Stimulated activated CD4-positive, alpha-beta T cell treated with anti-CD3 and anti-CD28 coated beads, Interleukin-12 subunit alpha, Interleukin-12 subunit beta, amount 100 ng/mL, for 48 hours (primary cell): ENCODE measurements at regions not wholly inside any gene's neighbourhood (a gene's known extent, or its start where the extent isn't known, plus 50 kb on each side); places are given as distances from the start of the nearest gene placed in this dataset.

Source experiments
- DNase-seq, 3 donors: peaks; one replicate each; pipeline ENCODE4 v3.0.0-alpha.2; 2020; ENCODE audit warnings: low read depth in 2 of 3, low spot score in 1 of 3

DNA sequence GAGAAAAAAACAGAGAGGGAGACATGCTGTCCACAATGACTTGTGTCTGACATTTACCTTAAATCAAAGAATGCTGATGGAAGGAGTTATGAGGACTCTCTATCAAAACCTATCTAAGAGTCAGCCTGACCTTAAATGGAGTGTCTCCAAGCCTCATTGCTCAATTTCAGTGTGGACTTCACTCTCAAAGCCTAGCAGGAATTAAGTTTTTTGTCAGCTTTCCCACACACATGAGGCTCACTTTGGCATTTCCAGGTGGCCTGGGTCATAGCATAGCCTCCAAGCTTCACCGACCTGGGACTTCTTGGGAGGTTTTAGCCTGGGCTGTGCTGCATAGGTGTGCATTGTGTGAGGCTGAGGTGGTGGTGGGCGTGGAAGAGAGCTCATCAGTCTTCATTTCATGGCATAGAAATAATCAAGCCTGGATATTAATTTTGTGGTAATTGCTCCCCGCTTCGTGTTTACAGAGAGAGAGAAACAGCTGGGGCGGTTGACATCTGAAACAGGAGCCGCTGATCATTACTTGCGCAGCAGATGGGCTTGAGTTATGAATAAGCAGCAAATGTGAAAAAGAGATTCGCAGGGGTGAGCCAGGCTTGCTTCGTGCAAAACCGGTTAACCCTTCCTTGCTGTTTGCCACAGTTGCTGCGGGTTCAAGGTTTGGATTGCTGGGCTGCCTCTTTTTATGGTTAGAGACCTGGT, 647.8 kb downstream of the INHBA start:
- no peak for DNase-seq

DNA sequence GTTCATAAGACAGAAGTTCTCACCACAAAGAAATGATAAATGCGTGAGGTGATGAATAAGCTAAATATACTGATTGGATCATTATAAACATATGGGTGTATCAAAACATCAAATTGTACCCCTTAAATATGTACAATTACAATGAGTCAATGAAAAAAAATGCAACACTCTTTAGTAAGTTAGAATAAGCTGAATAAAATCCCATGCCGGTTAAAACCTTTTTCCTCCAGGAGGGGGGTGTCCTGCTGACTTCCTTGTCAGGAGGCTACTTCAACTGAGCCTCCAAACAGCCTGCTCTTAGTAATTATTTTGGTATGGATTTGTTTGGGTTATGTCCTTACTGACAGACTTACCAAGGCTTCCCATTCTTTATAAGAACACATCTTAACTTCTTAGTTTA, 649.1 kb downstream of the INHBA start:
- no peak for DNase-seq

DNA sequence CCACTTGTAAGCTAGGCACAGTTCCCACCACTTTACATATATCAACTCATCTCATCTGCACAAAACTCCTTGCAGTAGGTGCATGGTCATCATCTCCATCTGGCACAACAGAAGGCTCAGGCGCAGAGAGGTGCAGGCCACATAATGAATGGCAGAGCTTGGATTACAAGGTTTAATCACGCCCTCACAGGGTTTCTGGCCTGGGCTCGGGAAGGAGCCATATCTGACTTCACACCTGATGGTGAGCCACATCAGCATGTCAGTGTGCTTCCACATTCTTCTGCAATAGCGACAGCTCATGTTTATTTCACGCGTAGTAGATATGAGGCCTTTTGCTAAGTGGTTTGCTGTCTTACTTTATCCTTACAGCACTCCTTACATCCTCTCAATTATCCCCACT, 650.2 kb downstream of the INHBA start:
- DNase-seq = no peak

DNA sequence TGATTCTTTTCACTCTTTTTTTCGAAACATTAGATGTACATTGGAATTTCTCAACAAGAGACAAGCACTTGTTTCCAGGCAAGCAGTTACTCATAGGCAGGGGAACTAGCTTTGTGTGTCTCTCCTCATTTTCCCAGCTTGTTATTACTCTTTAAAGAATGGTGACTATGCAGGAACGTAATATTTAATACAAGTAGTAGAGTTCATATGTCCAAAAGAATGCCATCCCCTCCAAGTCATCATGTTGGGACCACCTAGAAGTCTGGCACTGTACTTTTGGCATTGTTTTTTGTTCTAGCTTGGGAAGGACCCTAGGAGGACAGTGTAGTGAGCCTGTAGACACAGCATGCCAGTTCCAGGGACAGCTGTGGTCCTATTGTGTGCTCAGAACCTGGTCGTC, 650.7 kb downstream of the INHBA start:
- no peak for DNase-seq

DNA sequence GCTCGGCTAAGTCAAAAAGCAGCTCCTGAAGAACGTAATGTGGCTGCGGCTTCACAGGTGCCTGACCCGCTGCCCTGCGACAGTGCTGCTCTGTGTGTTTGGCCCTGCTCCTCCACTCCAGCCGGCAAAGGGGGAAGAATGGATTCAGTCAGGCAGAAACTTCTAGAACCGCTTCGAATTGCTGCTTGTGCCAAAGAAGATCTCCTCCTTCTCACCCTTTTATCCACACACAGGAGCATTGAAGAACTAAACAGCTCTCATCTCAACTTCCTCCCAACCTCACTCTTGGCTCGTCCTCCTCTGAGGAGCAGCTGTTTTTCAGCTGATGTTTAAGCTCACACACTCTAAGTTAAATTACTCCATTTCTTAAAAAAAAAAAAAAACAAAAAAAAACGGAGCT, 651.4 kb downstream of the INHBA start:
- no peak for DNase-seq

DNA sequence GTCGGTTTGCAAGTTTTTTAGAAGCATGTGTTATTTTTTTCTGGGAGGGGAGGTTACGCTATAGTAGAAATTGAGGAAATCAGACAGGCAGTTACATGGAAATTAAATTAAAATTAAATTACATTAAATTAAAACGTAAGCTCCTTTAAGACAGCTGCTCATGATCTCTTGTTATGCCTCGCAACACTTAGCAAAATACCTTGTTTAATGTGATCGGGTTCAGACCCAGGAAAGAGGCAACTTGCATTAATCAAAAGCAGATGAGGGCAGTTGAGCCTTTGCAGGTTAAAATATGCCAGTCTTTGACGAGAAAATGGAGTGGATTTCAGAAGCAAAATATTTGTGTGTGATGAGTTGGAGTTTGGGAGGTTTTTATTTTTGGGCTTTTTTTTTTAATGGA, 651.8 kb downstream of the INHBA start:
- DNase-seq = no peak

DNA sequence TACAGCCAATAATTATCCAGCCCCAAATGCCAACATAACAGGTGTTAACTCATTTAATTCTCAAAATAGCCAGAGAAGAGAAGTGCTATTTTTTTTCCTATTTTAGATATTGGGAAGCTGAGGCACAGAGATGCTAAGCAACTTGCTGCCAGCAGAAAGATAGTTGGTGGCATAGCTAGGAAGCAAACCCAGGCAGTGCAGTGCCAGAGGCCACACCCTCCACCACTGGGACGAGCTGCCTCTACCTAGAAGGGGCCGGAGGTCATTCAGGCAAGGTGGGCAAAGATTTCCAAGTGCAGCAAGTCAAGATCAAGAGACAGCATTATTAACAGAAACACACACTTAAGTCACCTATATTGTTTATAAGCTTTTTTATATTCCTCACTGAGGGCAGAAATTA, 654.1 kb downstream of the INHBA start:
- DNase-seq = no peak

DNA sequence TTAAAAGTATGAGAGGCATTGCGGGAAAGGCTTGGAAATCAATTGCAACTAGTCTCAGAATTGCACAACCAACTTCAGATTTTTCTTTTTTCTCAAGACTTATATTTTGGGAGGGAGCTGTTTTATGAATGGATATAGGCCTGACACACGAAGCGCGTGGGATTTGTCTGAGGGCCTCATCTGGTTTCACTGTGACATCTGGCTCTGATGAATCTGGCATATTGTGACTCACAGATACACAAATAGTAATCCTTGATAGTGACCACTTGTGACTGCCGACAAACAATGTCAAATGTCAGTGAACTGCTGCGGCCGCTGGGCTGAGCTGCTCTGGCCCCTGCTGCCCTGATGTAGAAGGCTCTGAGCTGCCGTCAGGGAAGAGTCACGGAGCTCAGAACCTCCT, 655.1 kb downstream of the INHBA start:
- DNase-seq = no peak

DNA sequence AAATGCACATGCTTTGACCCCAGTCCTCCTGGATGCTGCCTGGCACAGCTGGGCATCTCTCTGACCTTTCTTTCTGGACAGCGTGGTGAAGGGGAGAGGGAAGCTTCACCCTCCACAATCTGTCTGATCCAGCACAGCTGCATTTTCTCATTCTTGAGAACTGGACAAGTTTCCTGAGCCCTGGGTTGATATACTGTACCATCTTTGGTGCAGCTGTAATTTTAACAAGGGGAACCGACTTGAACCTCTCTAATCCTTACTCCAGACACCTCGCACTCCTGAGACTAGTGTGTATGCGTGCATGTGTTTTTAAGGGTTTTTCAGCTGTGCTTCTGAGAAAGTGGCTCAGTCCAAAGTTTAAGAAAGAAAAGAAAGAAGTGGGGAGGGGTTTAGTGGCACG, 655.7 kb downstream of the INHBA start:
- no peak for DNase-seq

DNA sequence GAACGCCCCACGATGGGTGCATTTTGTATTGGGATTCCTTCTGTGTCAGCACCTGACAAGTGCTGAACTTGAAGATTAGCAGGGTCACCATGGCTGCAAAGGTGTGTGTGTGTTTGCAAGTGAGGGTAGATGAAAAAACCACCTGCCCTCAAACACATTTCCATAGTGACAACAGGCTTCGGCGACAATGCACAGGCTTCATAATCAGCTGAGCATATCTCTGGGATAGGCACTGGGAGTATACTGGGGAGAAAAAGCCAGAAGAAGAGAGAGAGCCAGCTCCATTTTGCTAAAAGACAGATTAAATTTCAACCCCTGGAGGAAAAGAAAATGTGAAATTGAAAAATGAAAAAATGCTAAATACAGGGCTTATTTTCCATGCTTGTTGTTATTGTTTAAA, 656.1 kb downstream of the INHBA start:
- no peak for DNase-seq

DNA sequence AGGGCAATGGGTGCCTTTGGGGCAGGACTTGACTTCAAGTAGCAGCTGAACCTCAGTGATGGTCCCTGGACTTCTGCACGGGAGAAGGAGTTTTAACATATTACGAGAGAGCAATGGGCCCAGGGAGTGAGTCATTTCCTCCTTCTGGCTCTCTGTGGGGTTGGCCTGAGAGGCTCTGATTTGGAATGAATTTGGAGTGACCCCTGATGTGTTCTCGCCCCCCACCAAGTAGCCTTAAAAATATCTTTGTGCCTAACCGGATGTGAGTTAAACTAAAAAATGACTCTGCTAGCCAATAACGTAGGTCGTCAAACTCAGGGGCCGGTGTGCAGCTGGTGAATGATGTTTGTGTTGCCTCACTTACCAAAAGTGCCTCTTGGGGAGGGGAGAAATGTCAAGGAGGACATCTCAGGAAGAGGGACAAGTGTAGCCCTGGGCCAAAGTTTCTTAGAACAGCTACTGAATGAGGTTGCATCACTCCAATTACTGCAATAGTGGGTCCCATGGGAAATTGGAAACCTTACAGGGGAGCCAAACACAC, 656.6 kb downstream of the INHBA start:
- no peak for DNase-seq

DNA sequence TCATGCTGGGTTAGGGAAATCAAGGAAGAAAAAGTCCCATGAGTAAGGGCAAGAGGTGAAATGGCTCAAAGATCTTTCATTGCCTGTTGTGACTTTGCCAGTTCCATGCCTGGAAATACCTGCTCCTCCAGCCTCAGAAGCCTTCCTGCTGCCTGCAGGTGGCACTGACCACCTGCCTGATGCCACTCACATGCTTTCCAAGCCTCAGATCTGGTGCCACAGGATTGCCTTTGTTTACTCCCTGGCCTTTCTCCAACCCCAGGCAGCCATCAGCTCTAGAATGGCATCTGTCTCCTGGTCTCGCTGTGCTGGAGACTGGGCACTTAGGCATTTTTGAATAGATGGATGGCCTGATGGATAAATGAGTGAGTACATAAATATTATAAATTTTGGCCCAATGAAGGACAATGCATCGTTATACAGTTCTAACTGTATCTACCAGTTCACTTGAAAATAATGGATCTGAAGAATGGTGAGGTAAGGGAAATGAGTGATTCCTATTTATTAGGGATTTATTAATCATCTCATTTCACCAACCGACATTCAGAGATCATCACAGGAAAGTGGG, 657.2 kb downstream of the INHBA start:
- DNase-seq = no peak

DNA sequence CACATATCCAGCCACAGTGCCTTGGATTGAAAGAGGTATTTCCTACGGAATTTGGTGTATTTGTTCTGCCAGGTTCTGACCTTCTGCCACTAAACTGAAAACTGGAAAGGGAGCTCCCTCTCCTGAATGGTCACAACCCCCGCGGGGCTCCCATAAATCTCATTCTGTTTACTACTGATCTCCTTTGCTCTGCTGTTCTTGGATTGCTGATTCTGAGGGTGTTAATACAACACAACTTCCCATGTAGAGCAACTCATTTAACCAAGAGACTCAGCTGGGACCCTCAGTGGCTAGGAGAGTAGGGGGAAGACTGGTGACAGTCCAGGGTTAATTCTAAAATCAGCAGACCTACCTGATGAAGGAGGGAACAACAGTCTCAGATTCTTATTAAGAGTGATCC, 662.9 kb downstream of the INHBA start:
- no peak for DNase-seq

DNA sequence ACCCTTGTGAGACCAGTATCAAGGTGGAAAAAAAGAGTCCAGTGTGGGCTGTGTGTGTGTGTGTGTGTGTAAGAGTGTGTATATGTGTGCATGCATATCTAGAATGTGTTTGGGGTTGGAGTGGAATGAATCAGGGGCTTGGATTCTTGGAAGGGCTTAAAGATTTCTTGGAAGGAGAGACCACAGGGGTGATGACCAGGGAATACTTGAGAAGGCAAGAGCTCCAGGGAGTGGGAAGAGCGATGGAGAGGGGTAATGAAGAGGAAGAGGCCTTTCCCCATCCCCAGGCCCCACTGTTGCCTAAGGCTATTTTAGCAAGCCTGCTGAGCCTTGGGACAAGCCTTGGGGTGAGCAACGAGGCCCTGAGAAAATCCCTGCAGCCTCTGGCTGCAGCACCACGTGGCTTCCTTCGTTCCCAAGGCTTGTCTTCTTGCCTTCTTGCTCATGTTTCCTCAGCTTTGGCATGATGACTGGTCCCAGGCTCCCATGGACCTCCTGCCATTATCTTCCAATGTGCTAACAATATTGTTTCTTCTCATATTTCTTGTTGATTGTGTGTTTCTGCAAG, 663.4 kb downstream of the INHBA start:
- DNase-seq = no peak

DNA sequence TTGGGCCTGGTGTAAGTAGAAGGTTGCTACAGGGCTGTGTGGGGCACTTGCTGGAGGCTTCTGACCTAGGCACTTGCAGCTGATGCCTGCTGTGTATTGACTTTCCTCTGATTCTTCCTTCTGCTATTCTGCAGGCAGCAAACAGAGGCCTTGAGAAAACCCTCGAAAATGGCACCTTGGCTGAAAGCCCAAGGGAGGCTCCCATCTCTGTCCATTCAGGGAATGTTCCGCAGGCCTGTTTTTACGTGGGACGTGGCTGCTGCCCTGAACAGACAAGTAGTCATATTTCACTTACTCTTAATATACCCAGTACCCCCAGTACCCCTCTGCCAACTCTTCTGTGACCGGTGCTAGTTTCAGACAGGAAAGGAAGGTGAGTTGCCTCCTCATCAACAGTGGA, 664.7 kb downstream of the INHBA start:
- no peak for DNase-seq

DNA sequence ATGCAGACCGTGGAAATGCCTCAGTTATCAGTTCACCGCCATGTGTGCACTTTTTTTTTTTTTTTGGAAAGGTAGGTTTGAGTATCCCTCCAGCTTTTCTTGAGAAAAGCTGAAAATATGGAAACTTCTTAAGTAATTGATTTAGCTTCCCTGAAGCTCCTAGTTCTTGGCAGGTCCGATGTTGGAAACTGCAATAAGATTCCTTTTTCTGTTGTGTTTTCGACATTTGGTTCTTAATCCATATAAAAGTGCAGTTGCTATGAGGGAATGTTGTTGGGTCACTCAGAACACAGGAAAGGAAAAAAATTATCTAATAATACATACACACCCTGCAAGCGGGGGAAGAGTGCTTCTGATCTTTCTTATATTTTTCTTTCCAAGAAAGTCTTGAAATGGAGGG, 665.2 kb downstream of the INHBA start:
- DNase-seq = no peak

DNA sequence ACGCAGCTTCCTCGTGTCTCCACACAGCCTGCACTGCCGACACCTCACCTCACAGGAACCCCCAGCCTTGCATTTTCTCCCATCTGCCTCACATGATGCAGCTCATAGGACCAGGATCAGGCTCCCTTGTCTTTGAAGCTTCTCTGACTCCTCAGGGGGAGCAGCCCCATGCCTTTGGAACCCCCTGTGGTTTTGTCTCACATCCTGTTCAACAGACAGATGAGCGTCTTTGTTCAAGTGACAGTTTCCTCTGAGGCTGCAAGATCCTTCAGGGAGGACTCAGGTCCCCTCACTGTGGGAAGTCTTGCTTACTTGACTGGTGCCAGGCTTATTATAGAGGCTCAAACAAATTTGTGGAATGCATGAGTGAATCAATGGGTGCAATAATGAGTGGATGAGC, 667.1 kb downstream of the INHBA start:
- DNase-seq = no peak

DNA sequence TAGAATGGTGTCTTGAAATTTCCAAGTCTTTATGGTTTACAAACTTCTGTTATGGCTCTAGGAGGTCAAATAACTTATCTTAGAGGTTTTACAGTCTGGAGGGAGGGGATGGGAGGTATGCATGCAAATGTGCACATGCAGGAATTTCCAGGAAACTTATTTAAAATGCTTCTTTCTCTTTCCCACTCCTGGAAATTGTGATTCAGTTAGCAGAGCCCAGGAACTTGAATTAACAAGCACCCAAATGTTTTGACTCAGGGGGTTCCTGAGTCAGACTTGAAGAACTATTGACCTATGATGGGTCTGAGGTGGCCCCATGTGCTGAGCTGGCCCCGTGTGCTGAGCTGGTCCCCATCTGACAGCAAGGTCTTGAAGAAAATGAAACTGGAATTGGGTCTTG, 669.4 kb downstream of the INHBA start:
- no peak for DNase-seq

DNA sequence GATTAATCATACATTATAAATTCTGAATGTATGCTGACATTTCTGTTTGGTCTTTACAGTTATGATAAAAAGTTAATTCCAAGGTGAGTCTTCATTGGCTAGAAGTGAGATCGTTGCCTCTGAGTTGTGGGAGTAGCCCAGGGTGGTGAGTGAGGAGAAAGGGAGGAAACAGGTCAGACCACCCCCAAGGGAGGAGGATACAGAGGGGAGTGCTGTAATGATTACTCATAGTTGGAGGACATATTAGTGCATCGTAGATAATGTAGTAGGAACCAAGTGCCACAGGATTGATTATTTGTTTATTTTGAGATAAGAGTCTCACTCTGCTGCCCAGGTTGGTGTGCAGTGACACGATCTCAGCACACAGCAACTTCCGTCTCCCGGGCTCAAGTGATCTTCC, 672.2 kb downstream of the INHBA start:
- DNase-seq = no peak

DNA sequence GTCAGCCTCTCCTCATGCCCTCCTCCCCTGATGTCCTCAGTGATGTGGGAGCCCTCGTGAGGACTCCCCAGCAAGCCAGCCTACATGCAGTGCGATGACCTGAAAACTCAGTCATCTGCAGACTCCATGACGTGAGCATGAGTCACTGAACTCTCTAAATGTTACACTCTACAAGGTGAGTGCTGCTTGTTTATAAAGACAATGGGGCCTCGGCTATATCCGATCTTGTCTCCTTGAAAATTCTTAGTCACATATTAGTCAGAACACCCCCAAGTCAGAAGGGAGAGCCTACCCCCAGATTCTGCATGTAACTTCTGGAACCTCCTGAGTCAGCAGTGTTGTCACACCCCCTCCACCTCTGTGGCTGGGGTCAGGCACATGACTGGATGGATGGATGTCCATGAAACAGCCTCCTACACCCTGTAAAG, 673.8 kb downstream of the INHBA start:
- DNase-seq = no peak

DNA sequence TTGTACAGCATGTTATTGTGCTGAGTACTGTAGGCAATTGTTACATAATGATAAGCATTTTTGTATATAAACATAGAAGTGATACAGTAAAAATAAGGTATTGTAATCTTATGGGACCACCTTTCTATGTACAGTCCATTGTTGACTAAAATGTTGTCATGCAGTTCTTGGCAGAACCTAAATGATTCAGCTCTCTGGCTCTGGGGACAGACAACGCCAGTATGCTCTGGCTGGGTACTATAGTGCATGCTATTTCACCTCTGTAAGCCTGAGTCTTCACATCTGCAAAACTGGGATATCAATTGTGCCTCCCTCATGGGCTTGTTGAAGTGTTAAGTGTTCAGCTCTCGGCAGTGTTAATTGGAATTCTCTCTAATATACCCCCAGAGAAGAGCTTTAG, 674.3 kb downstream of the INHBA start:
- DNase-seq = no peak

DNA sequence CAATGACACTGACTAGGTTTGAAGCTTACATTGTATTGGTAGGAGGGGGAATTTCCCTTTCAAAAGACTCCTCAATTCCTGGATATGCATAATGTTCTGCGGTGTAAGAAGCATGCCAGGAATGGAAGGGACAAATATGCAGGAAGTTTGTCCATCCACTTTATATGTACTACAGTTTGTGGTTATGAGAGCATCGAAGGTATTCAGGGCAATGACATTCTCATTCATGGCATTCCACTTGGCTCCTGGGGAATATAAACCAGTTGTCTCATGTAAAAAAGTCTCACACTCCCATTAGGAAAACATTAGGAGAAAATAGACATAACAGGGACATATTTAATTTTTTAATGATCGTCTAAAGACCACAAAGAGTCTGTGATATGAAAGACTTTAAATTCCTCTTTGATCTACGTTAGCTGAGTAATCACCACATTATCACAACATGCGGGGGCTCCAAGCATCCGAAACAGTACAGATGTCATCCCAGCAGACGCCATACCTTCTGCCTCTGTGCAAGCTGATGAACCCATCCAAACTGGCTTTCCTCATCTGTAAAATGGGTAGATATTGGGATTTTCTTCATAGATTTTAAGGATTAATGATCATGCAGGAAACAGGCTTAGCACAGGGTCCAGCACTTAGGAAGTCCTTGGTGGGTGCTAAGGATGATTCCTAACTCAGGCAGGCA, 675.3 kb downstream of the INHBA start:
- DNase-seq = no peak
